ENCODE measurements at regions not wholly inside any gene's neighbourhood (a gene's known extent, or its start where the extent isn't known, plus 50 kb on each side); places are given as distances from the start of the nearest gene placed in this dataset.

GRCh38 chr11:19661827-19662226, 50.8 kb upstream of the NAV2 start:
- DNase-seq = no peak

- peak; percentile 11 for DNase-seq
These were observed 52.6 kb upstream of the NAV2 start for GRCh38 chr11:19660076-19660475.

GRCh38 chr11:19659529-19659928, 53.1 kb upstream of the NAV2 start:
- no peak for DNase-seq

GRCh38 chr11:19658344-19658743, 54.3 kb upstream of the NAV2 start:
- DNase-seq = no peak

GRCh38 chr11:19656140-19656541, 56.5 kb upstream of the NAV2 start:
- DNase-seq = no peak

- DNase-seq = no peak
These were observed 59.8 kb upstream of the NAV2 start for GRCh38 chr11:19652623-19653375.

GRCh38 chr11:19651653-19652052, 61.0 kb upstream of the NAV2 start:
- no peak for DNase-seq

- DNase-seq = no peak
These were observed 61.6 kb upstream of the NAV2 start for GRCh38 chr11:19651028-19651427.

- DNase-seq = no peak
These were observed 62.2 kb upstream of the NAV2 start for GRCh38 chr11:19650467-19650866.

GRCh38 chr11:19649751-19650150, 62.9 kb upstream of the NAV2 start:
- DNase-seq = no peak

- DNase-seq = no peak
These were observed 64.3 kb upstream of the NAV2 start for GRCh38 chr11:19648321-19648720.

GRCh38 chr11:19647816-19648215, 64.8 kb upstream of the NAV2 start:
- DNase-seq = no peak

- no peak for DNase-seq
These were observed 65.7 kb upstream of the NAV2 start for GRCh38 chr11:19646921-19647320.

GRCh38 chr11:19646308-19646707, 66.3 kb upstream of the NAV2 start:
- no peak for DNase-seq

GRCh38 chr11:19644316-19644715, 68.3 kb upstream of the NAV2 start:
- DNase-seq = no peak

GRCh38 chr11:19642185-19643158, 70.2 kb upstream of the NAV2 start:
- DNase-seq = no peak

GRCh38 chr11:19639603-19640105, 73.0 kb upstream of the NAV2 start:
- DNase-seq = no peak

GRCh38 chr11:19635332-19635731, 77.3 kb upstream of the NAV2 start:
- no peak for DNase-seq

GRCh38 chr11:19633276-19633675, 79.4 kb upstream of the NAV2 start:
- DNase-seq = no peak

- no peak for DNase-seq
These were observed 80.2 kb upstream of the NAV2 start for GRCh38 chr11:19632499-19632834.

GRCh38 chr11:19631712-19632498, 80.7 kb upstream of the NAV2 start:
- no peak for DNase-seq

GRCh38 chr11:19628018-19628417, 84.6 kb upstream of the NAV2 start:
- no peak for DNase-seq

GRCh38 chr11:19627566-19627965, 85.1 kb upstream of the NAV2 start:
- no peak for DNase-seq
